Stimulated activated CD4-positive, alpha-beta T cell treated with anti-CD3 and anti-CD28 coated beads, TNF-alpha, amount 100 ng/mL, for 48 hours (primary cell): ENCODE measurements at regions not wholly inside any gene's neighbourhood (a gene's known extent, or its start where the extent isn't known, plus 50 kb on each side); places are given as distances from the start of the nearest gene placed in this dataset.

Source experiments
- DNase-seq, 3 donors: peaks; one replicate each; pipeline ENCODE4 v3.0.0-alpha.2; 2020; ENCODE audit warnings: low read depth in 3 of 3

DNA sequence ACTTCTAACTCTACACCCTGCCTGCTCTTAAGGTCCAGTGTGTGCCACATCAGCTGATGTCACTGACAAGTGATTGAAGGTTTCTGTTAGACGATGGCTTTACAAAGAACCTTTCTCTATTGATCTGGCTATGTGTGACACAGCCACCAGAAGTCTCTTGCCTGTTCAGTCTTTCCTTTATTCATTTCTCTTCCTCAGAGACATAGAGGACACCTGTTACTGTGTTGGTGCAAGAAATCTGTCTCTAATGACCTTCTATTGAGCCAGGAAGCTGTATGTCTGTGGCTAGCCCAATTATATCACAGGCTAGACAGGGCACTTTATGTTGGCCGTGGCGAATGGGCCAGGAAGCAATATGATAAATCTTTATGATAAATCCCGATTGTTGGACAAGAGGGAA is 173.3 kb upstream of the GAP43 start:
- no peak for DNase-seq

DNA sequence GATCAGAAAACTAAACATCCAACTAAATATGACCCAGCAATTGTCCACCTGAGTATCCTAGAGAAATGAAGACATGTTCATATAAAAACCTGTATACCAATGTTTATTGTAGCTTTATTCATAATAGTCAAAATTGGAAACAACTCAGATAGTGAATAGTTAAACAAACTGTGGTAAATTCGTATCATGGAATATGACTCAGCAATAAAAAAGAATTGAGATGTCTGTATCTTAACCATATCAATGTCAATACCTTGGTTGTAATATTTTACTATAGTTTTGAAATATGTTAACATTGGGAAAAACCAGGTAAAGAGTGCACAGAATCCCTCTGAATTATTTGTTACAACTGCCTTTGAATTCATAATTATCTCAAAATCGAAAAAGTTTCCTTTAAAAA is 159.3 kb upstream of the GAP43 start:
- no peak for DNase-seq

DNA sequence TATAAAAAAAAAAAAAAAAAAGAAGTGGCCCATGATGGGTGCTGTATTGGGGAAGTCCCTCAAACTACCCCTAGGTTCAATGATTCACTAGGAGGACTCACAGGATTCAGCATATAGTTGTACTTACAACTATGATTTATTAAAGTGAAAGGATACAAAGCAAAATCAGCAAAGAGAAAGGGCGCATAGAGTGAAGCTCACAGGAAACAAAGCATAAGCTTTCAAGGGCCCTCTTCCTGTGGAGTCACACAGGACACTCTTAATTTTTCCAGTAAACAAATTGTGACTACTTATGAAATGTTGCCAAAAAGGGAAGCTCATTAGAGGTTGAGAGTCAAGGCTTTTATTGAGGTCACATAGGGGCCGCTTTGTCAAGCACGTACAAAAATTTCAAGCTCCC is 153.7 kb upstream of the GAP43 start:
- DNase-seq, result no peak

- DNase-seq, result no peak
Measured at GRCh38 chr3:115470254-115470653, 153.1 kb upstream of the GAP43 start.

- no peak for DNase-seq
Measured at GRCh38 chr3:115475178-115476041, 147.9 kb upstream of the GAP43 start.

DNA sequence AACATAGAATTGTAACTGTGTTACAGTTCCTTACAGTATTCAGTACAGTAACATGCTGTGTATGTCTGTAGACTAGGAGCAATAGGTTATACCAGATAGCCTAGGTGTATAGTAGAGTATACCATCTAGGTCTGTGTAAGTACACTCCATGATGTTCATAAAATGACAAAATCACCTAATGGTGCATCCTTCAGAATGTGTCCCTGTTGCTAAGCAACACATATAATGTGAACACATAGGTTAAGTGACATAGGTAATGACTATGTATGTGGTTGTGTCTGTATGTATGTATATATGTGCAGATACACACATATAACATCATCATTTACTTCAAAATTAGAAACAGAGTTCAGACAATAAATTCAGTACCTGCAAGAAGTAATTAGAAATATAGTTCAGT is 146.8 kb upstream of the GAP43 start:
- DNase-seq, result no peak

GRCh38 chr3:115478359-115478758 is 145.0 kb upstream of the GAP43 start:
- DNase-seq, result no peak

- DNase-seq, result no peak
Measured at GRCh38 chr3:115486880-115487279, 136.4 kb upstream of the GAP43 start.

GRCh38 chr3:115487968-115488367 is 135.3 kb upstream of the GAP43 start:
- DNase-seq, result no peak

DNA sequence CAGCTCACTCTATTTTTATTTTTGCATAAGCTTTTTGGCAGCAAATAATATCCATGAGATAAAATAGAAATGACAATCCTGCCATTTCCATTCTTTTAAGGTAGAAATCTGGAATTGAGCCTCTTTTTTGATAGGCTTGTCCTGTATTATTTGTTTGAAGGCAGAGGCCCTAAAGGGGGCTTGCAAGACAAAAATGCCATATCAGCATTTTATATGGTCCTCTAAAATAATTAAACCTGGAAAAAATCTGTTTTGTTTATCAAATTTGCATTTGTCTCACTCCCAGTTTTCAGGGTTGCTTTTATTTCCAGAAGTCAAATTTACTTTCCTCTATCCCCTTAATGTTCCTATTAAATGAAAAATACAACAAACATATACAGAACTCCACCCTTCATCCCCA is 134.9 kb upstream of the GAP43 start:
- no peak for DNase-seq

DNA sequence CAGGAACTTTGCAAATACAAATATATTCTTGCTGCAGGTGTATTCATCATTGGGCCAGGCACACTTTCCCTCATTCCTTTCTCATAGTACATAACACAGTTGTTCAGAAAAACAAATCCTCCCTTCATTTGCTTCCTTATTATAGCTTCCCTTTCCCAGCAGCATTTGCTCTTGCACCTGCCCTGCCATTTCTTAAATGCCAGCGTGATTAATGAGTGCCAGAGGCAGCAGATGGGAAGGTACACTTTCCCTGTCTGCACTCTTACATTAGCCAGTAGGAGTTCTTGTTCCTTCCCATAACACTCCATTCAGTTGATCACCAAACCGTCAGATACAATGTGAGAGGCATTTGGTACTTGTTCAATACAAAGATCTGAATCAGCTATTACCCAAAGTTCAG is 128.5 kb upstream of the GAP43 start:
- DNase-seq, result no peak

DNA sequence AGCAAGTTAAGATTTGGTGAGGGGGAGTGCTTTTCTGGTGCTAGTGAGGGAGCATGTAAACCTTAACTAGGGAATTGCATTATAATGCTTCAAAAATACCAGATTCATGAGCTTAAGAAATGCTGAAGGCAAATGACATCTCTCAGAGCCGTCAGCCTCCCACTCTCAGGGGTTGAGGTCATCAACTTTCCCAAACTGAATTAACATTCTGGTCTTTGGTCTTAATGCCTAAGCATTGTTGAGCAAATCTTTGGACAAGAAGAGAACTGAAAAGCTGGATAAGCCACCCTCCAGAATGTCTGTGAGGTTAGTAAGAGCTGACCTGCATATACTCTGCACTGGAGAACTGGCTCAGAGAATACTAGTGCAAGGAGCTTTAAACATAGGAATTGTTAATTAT is 124.9 kb upstream of the GAP43 start:
- no peak for DNase-seq

DNA sequence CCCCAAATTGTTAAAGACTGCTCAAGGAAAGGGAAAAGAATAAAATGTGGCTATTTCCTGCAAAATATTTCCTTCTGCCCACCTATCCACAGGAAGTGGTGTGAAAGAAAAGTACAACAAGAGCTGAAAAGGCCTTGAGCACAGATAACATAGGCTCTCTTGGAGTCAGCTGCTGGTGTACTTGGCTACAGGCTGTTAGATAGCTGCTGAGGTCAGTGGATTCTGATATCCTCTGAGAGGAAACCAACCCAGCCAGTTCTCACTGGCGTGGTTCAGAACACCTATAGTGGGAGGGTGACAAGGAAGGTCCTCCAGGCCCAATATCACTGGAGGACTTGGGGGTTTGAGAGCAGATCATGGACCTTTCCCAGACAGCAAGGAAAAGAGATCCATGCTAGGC is 124.4 kb upstream of the GAP43 start:
- no peak for DNase-seq

DNA sequence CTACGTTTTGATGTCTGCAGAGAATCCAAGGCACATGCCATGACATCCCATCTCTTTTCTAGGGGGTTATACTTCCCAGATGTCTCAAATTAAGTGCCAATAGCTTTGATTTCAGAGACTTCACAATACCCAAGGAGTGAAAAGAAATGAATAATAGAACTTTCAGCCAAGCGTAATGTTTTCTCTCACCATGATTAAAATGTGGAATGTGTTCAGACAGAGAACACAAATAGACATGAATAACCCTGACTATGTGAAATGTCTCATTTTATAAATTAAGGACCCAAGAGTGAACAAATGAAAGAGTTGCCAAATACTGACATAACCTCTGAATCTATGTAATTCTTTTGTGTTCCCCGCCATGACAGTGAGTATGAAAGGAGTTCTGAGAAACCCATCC is 123.6 kb upstream of the GAP43 start:
- no peak for DNase-seq

DNA sequence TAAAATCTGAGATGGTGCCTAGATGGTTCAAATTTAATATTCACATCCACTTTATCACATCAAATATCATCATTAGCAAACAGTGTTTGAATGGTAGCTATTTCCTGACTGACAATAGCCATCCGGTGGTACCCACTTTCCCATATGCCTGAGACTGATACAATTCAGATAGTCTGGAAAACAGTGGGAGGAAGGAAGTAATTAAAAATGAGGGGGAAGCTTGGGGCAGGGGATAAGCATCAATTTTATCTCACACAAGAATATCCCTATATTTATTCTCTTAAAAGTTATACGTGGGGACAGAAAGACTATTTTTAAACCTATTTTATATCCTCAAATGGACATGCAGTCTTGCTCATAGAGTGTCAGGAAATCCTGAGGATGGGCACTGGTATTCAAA is 122.5 kb upstream of the GAP43 start:
- no peak for DNase-seq

GRCh38 chr3:115502128-115502527 is 121.2 kb upstream of the GAP43 start:
- no peak for DNase-seq

GRCh38 chr3:115503394-115503793 is 119.9 kb upstream of the GAP43 start:
- DNase-seq, result no peak

- DNase-seq, result no peak
Measured at GRCh38 chr3:115508562-115508961, 114.7 kb upstream of the GAP43 start.

DNA sequence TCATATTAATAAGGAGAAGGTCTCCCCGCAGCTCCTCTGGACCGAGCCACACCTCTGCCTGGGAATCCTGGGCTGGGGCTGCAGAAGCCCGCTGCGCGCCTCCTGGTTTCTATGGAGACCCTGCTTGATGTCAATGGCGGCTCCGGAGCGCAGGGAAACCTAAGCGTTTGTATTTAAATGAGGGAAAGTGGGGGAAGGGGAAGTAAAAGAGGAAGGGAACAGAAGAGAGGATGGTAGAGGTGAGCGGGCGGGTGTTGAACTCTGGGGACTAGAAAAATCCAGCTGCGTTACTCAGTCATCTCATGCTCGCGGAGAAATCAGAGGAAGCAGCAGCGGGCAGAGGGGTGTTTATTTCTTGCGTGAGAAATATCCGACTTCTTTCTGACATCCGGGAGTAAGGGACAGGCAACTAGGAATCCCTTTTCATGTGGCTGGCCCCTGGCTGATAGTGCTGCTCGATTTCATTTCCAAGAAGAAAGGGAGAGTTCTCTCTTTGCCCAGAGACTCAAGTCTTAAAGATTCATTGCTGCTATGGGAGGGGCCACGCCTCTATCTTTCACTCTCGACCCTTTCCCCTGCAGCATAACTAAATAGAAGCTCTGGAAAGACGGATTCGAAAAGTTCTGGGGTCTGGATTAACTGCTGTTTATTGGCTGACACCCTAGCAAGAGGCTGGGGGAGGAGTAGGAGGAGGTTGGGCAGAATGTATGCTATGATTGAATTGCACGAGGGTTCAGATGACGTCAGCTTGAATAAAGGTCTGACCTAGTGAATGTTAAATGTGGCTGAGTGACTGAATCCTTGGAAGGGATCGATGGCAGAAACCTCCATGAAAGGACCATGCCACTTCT is 110.5 kb upstream of the GAP43 start:
- DNase-seq, result no peak

DNA sequence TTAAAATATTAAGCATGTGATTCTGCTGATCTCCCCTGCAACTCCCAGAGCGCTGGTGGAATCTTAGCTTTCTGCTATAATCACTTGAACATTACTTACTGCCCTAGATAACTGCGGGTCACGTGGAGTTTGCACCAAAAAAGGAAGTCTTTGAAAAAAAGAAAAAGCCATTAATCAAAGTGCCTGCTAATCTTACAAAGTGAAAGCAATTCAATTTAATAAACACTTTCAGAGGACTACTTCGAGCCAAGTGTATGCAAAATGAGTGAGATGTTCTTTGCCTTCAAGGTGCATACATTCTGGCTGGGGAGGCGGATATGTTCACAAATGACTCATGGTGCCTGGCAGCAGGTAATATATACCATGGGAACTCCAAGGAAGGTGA is 109.9 kb upstream of the GAP43 start:
- DNase-seq, result no peak

DNA sequence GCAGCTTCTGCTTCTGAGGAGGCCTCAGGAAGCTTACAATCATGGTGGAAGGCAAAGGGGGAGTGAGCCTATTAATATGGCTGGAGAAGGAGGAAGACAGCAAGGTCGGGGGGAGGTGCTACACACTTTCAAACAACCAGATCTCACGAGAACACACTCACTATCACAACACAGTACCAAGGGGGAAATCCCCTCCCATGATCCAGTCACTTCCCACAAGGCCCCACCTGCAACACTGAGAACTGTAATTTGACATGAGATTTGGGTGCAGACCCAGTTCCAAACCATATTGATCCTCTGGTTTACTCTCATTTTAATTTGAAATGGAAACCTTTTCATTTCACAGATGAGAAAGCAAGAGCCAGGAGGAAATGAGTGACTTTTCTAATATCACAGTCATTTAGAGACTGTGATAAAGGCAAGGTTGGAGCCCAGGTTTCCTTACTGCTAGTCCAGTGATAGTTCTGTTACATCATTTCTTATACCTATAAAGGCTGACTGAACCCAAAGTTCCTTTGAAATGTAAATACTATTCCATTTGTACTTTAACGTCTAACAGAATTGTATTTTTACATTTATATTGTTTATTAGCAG is 105.8 kb upstream of the GAP43 start:
- DNase-seq, result no peak

GRCh38 chr3:115518100-115518852 is 105.0 kb upstream of the GAP43 start:
- no peak for DNase-seq
